Activated naive CD4-positive, alpha-beta T cell treated with anti-CD3 and anti-CD28 coated beads, Interleukin-2, amount 10 ng/mL, durations not matched to agents 7 days and 5 days (primary cell): ENCODE measurements at regions not wholly inside any gene's neighbourhood (a gene's known extent, or its start where the extent isn't known, plus 50 kb on each side); places are given as distances from the start of the nearest gene placed in this dataset.
A peak's percentile ranks its signal among the peaks of the same experiment; 100 is the strongest.

Experiments used
- CTCF ChIA-PET: fragments of 350-600 bp; sonication (Branson Sonifier 250); formaldehyde crosslinking; loops from one replicate; lab custom pipeline; 2021; ENCODE audit warnings: antibody characterized with exemption; lab: Charles Lee
- DNase-seq: peaks from one replicate; pipeline ENCODE4 v3.0.0-alpha.2; 2020
- H3K27ac Mint-ChIP-seq: one replicate; pipeline ENCODE4 v1.8.0; 2021; ENCODE audit warnings: mild to moderate bottlenecking, moderate library complexity, mixed read lengths
- H3K27me3 Mint-ChIP-seq: one replicate; pipeline ENCODE4 v1.8.0; 2021; ENCODE audit warnings: mild to moderate bottlenecking, mixed read lengths
- H3K36me3 Mint-ChIP-seq: one replicate; pipeline ENCODE4 v1.8.0; 2021; ENCODE audit warnings: mixed read lengths
- H3K4me1 Mint-ChIP-seq: one replicate; pipeline ENCODE4 v1.8.0; 2021; ENCODE audit warnings: mixed read lengths
- H3K4me3 Mint-ChIP-seq: one replicate; pipeline ENCODE4 v1.8.0; 2021; ENCODE audit warnings: mild to moderate bottlenecking, moderate library complexity, mixed read lengths
- H3K9me3 Mint-ChIP-seq: one replicate; pipeline ENCODE4 v1.8.0; 2021; ENCODE audit warnings: mixed read lengths

GRCh38 chr4:22241415-22241814 lies 274.5 kb downstream of the ADGRA3 start:
- CTCF ChIA-PET, result interaction anchor here (1.3 kb wide), 1 partner anchor 169 kb away, joined by 3 read pairs; no protein-coding TSS in a partner anchor
- peak overlapping the region; percentile 85 for H3K27ac Mint-ChIP-seq
- peaks cover 45% of the 10 kb centered on the region for H3K4me1 Mint-ChIP-seq
- H3K36me3 Mint-ChIP-seq, result no peaks in the 10 kb centered on the region
- H3K4me3 Mint-ChIP-seq, result peak overlapping the region; percentile 56
- DNase-seq, result no peak
- no peaks in the 10 kb centered on the region for H3K27me3 Mint-ChIP-seq
- peaks cover 6% of the 10 kb centered on the region for H3K9me3 Mint-ChIP-seq

- CTCF ChIA-PET, result interaction anchor here (1.3 kb wide), 1 partner anchor 170 kb away, joined by 3 read pairs; no protein-coding TSS in a partner anchor
- H3K9me3 Mint-ChIP-seq, result peaks cover 6% of the 10 kb centered on the region
- H3K4me1 Mint-ChIP-seq, result peaks cover 45% of the 10 kb centered on the region
- H3K4me3 Mint-ChIP-seq, result no peak overlapping the region
- H3K27me3 Mint-ChIP-seq, result no peaks in the 10 kb centered on the region
- H3K27ac Mint-ChIP-seq, result peak overlapping the region; percentile 85
- DNase-seq, result no peak
- H3K36me3 Mint-ChIP-seq, result no peaks in the 10 kb centered on the region
Measured at GRCh38 chr4:22240814-22241213, 275.1 kb downstream of the ADGRA3 start.

- H3K4me1 Mint-ChIP-seq, result peaks cover 37% of the 10 kb centered on the region
- CTCF ChIA-PET, result interaction anchor here (2.8 kb wide), 1 partner anchor 150 kb away, joined by 20 read pairs; no protein-coding TSS in a partner anchor
Measured at GRCh38 chr4:22238742-22239141, 277.1 kb downstream of the ADGRA3 start.

GRCh38 chr4:22237846-22238494 lies 277.9 kb downstream of the ADGRA3 start:
- peaks cover 30% of the 10 kb centered on the region for H3K4me1 Mint-ChIP-seq
- H3K36me3 Mint-ChIP-seq, result no peaks in the 10 kb centered on the region
- peak overlapping the region; percentile 67 for H3K4me3 Mint-ChIP-seq
- H3K27me3 Mint-ChIP-seq, result no peaks in the 10 kb centered on the region
- no peak for DNase-seq
- H3K9me3 Mint-ChIP-seq, result peaks cover 2% of the 10 kb centered on the region
- peak overlapping the region; percentile 71 for H3K27ac Mint-ChIP-seq
- CTCF ChIA-PET, result interaction anchor here (0.7 to 2.8 kb wide), 3 partner anchors 120 to 151 kb away, joined by 3 to 20 read pairs (median 7); no protein-coding TSS in a partner anchor

More at GRCh38 chr4:22238742-22239141, 277.1 kb downstream of the ADGRA3 start:
- Mint-ChIP-seq H3K9me3 (peaks cover 5% of the 10 kb centered on the region), H3K36me3 (no peaks in the 10 kb centered on the region), H3K27ac (no peak overlapping the region), H3K27me3 (no peaks in the 10 kb centered on the region), H3K4me3 (no peak overlapping the region)
- no peak for DNase-seq

GRCh38 chr4:22237155-22237751 lies 278.6 kb downstream of the ADGRA3 start:
- no peaks in the 10 kb centered on the region for H3K36me3 Mint-ChIP-seq
- peaks cover 2% of the 10 kb centered on the region for H3K9me3 Mint-ChIP-seq
- peak overlapping the region; percentile 67 for H3K4me3 Mint-ChIP-seq
- H3K27me3 Mint-ChIP-seq, result no peaks in the 10 kb centered on the region
- peak overlapping the region; percentile 71 for H3K27ac Mint-ChIP-seq
- CTCF ChIA-PET, result interaction anchor here (0.7 to 2.8 kb wide), 3 partner anchors 120 to 152 kb away, joined by 3 to 20 read pairs (median 7); no protein-coding TSS in a partner anchor
- H3K4me1 Mint-ChIP-seq, result peaks cover 30% of the 10 kb centered on the region
- DNase-seq, result peak; percentile 73

- CTCF ChIA-PET, result no interaction called here
- Mint-ChIP-seq H3K4me3 (no peak overlapping the region), H3K4me1 (peaks cover 20% of the 10 kb centered on the region), H3K27me3 (no peaks in the 10 kb centered on the region), H3K9me3 (peaks cover 2% of the 10 kb centered on the region), H3K27ac (no peak overlapping the region), H3K36me3 (no peaks in the 10 kb centered on the region)
- DNase-seq, result no peak
Measured at GRCh38 chr4:22235698-22236097, 280.2 kb downstream of the ADGRA3 start.

- no peak overlapping the region for H3K4me3 Mint-ChIP-seq
- DNase-seq, result no peak
Measured at GRCh38 chr4:22233230-22233629, 282.6 kb downstream of the ADGRA3 start.

GRCh38 chr4:22220965-22221364 lies 272.4 kb upstream of the KCNIP4 start:
- DNase-seq, result no peak
- Mint-ChIP-seq H3K36me3 (no peaks in the 10 kb centered on the region), H3K27me3 (no peaks in the 10 kb centered on the region)

More at GRCh38 chr4:22233230-22233629, 282.6 kb downstream of the ADGRA3 start:
- Mint-ChIP-seq H3K27ac (no peak overlapping the region), H3K27me3 (no peaks in the 10 kb centered on the region), H3K9me3 (peaks cover 2% of the 10 kb centered on the region), H3K36me3 (no peaks in the 10 kb centered on the region), H3K4me1 (peaks cover 2% of the 10 kb centered on the region)
- CTCF ChIA-PET, result no interaction called here

DNA sequence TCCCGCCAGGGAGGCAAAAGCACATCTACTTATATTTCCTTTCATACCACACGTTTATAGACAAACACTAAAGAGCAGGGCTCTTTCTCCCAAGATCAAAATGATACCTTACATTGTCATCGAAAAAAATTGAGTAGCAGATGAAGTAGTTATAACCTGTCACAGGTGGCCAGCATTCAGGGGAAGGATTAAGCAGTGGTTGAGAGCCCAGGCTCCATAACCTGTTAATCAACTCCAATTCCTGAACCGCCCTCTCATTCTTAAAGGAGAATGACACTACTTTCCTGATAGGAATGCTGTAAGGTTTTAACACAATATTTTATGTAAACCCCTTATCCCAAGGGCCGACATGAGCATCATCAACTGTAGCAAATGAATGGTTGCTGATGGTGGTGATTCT lies 268.9 kb upstream of the KCNIP4 start:
- DNase-seq, result no peak

More at GRCh38 chr4:22220965-22221364, 272.4 kb upstream of the KCNIP4 start:
- Mint-ChIP-seq H3K27ac (no peak overlapping the region), H3K4me3 (no peak overlapping the region), H3K9me3 (no peaks in the 10 kb centered on the region), H3K4me1 (no peaks in the 10 kb centered on the region)
- CTCF ChIA-PET, result no interaction called here

DNA sequence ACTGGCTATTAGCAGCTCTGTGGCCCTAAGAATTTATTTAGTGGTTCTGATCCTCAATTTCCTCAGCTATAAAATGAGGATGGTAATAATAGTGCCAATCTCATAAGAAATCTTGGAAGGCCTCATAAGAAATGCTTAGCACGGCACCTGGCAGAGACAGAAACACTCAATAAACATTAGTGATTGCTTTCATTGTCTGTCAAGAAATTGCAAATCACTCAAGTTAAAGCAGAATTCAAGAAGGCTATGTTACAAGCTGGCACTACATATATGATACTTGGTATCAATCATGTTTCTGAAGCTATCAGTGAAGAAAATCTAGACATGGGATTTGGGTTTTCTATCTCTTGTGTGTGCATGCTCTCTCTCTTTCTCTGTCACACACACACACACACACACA lies 267.7 kb upstream of the KCNIP4 start:
- Mint-ChIP-seq H3K4me1 (no peaks in the 10 kb centered on the region), H3K36me3 (no peaks in the 10 kb centered on the region), H3K27me3 (no peaks in the 10 kb centered on the region), H3K27ac (no peak overlapping the region), H3K9me3 (no peaks in the 10 kb centered on the region), H3K4me3 (no peak overlapping the region)
- no peak for DNase-seq
- CTCF ChIA-PET, result no interaction called here

More for the DNA sequence above, 268.9 kb upstream of the KCNIP4 start:
- no peak overlapping the region for H3K4me3 Mint-ChIP-seq
- H3K27ac Mint-ChIP-seq, result no peak overlapping the region
- CTCF ChIA-PET, result no interaction called here
- H3K4me1 Mint-ChIP-seq, result no peaks in the 10 kb centered on the region
- H3K36me3 Mint-ChIP-seq, result no peaks in the 10 kb centered on the region
- H3K27me3 Mint-ChIP-seq, result no peaks in the 10 kb centered on the region
- H3K9me3 Mint-ChIP-seq, result no peaks in the 10 kb centered on the region

- DNase-seq, result no peak
- Mint-ChIP-seq H3K27ac (no peak overlapping the region), H3K9me3 (no peaks in the 10 kb centered on the region), H3K4me3 (no peak overlapping the region), H3K36me3 (no peaks in the 10 kb centered on the region), H3K27me3 (no peaks in the 10 kb centered on the region), H3K4me1 (no peaks in the 10 kb centered on the region)
- CTCF ChIA-PET, result no interaction called here
Measured at GRCh38 chr4:22215084-22215483, 266.5 kb upstream of the KCNIP4 start.

GRCh38 chr4:22203711-22204011 lies 255.1 kb upstream of the KCNIP4 start:
- Mint-ChIP-seq H3K9me3 (no peaks in the 10 kb centered on the region), H3K36me3 (no peaks in the 10 kb centered on the region), H3K4me3 (no peak overlapping the region), H3K27ac (no peak overlapping the region), H3K27me3 (no peaks in the 10 kb centered on the region), H3K4me1 (no peaks in the 10 kb centered on the region)
- CTCF ChIA-PET, result no interaction called here
- DNase-seq, result no peak

DNA sequence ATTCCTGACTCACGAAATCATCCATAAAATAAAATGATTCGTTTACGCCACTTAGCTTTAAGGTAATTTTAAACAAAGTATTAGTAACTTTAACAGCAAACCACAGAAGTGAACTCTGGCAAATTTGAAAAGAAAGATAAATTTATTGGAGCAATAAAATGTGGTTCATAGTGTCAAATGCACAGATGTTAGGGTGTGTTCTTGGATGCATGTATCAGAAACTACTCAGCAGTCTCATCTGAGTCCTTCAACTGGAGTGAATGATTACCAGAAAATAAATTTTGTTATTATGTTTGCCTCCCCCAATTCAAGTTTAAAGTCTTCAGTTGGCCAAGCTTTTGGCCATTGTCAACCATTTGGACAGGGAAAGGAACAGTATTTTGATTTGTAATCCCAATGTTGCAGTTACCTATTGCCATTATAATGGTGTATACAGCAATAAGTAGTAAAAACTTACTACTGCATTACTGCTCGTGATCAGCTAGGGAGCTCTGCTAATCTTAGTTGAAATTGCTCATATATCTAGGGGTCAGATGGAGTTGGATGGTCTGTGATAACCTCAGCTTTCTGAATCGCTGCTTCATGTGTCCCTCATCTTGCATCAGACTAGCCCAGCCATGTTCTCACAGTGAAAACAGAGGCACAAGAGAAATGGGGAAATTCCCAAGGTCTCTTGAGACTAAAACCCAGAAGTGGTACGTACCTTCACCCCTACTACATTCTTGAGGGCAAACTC lies 254.6 kb upstream of the KCNIP4 start:
- Mint-ChIP-seq H3K9me3 (no peaks in the 10 kb centered on the region), H3K27me3 (no peaks in the 10 kb centered on the region), H3K27ac (no peak overlapping the region), H3K4me1 (no peaks in the 10 kb centered on the region), H3K4me3 (no peak overlapping the region), H3K36me3 (no peaks in the 10 kb centered on the region)
- CTCF ChIA-PET, result no interaction called here
- DNase-seq, result no peak

DNA sequence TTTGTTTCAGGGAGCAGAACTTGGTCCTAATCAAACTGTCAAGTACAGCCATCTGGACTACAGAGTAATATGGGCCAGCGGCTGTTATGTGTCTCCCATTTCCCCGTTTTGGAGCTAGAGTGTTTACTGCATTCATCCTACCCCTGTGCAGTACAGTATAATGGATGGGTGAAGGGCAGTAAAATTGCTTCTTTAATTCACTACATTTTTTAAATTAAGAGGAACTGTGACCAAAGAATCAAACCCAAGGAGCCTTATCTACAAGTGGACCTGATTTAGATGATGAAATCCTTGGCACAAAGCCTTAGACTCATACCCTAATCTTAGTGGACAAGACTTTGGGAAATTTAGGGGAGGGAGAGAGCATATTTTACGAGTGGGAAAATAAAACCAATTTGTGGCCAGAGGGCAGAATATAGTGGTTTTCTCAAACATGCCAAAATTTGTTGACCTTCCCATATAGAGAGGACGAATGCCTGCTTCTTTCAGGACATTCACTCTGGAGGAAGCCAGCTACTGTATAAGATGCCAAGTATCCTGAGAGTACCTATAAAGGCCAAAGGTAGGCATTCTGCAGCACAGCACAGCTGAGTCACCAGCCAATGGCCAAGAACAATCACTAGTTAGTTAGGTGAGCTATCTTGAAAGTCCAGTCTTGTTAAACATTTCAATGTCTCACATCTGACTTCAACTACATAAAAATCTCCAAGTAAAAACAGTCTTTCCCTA lies 253.8 kb upstream of the KCNIP4 start:
- no peaks in the 10 kb centered on the region for H3K36me3 Mint-ChIP-seq
- no peak for DNase-seq

More for the DNA sequence above, 253.8 kb upstream of the KCNIP4 start:
- CTCF ChIA-PET, result no interaction called here
- Mint-ChIP-seq H3K27ac (no peak overlapping the region), H3K9me3 (no peaks in the 10 kb centered on the region), H3K4me1 (no peaks in the 10 kb centered on the region), H3K27me3 (no peaks in the 10 kb centered on the region), H3K4me3 (no peak overlapping the region)
